HEK293T (cell line): ENCODE measurements at regions not wholly inside any gene's neighbourhood (a gene's known extent, or its start where the extent isn't known, plus 50 kb on each side); places are given as distances from the start of the nearest gene placed in this dataset.

Source experiments
- CTCF ChIA-PET: fragments of 350-600 bp; formaldehyde crosslinking; extraction: SDS; loops from one replicate; lab custom pipeline; 2021; ENCODE audit warnings: antibody characterized with exemption, inconsistent platforms; lab: Yijun Ruan, JAX
- POLR2A ChIA-PET: fragments of 350-600 bp; formaldehyde crosslinking; extraction: SDS; loops from one replicate; lab custom pipeline; 2020; ENCODE audit warnings: antibody characterized with exemption, inconsistent platforms; lab: Yijun Ruan, JAX
- DNase-seq: peaks from one replicate; pipeline ENCODE4 v3.0.0; 2012; ENCODE audit warnings: mixed read lengths; ENCODE audit errors: extremely low spot score
- ARNT ChIP-seq: fragments of 450-650 bp; IDR thresholded peaks from 2 replicates; pipeline ENCODE4 v1.6.1; 2017; ENCODE audit warnings: mild to moderate bottlenecking
- BHLHE40 ChIP-seq: fragments of 450-650 bp; IDR thresholded peaks from 2 replicates; pipeline ENCODE4 v1.6.1; 2016; ENCODE audit warnings: mild to moderate bottlenecking, moderate library complexity, borderline replicate concordance
- CTBP1 ChIP-seq: fragments of 450-650 bp; IDR thresholded peaks from 2 replicates; pipeline ENCODE4 v1.6.1; 2016; ENCODE audit warnings: borderline replicate concordance
- ELF4 ChIP-seq: fragments of 450-650 bp; IDR thresholded peaks from 2 replicates; pipeline ENCODE4 v1.6.1; 2017; ENCODE audit warnings: antibody characterized with exemption
- FOXA1 ChIP-seq: fragments of 450-650 bp; IDR thresholded peaks from 2 replicates; pipeline ENCODE4 v1.6.1; 2016; ENCODE audit warnings: mild to moderate bottlenecking
- FOXK2 ChIP-seq: fragments of 450-650 bp; IDR thresholded peaks from 2 replicates; pipeline ENCODE4 v1.6.1; 2016; ENCODE audit warnings: mild to moderate bottlenecking
- FOXM1 ChIP-seq: fragments of 450-650 bp; IDR thresholded peaks from 2 replicates; pipeline ENCODE4 v1.6.1; 2017; ENCODE audit warnings: mild to moderate bottlenecking, borderline replicate concordance
- HDGF ChIP-seq: fragments of 450-650 bp; IDR thresholded peaks from 2 replicates; pipeline ENCODE4 v1.6.1; 2017; ENCODE audit warnings: antibody characterized with exemption, borderline replicate concordance
- L3MBTL2 ChIP-seq: fragments of 450-650 bp; conservative IDR thresholded peaks from 2 replicates; pipeline ENCODE4 v1.6.1; 2016; ENCODE audit warnings: mild to moderate bottlenecking
- LEF1 ChIP-seq: fragments of 450-650 bp; IDR thresholded peaks from 2 replicates; pipeline ENCODE4 v1.6.1; 2017; ENCODE audit warnings: mild to moderate bottlenecking, borderline replicate concordance
- NFRKB ChIP-seq: fragments of 450-650 bp; IDR thresholded peaks from 2 replicates; pipeline ENCODE4 v1.6.1; 2016; ENCODE audit warnings: mild to moderate bottlenecking, moderate library complexity
- PKNOX1 ChIP-seq: fragments of 450-650 bp; IDR thresholded peaks from 2 replicates; pipeline ENCODE4 v1.6.1; 2016
- SP1 ChIP-seq: fragments of 450-650 bp; IDR thresholded peaks from 2 replicates; pipeline ENCODE4 v1.6.1; 2017
- SUZ12 ChIP-seq: fragments of 450-650 bp; IDR thresholded peaks from 2 replicates; pipeline ENCODE4 v1.6.1; 2016; ENCODE audit warnings: mild to moderate bottlenecking
- TARDBP ChIP-seq: fragments of 450-650 bp; IDR thresholded peaks from 2 replicates; pipeline ENCODE4 v1.6.1; 2016
- ZNF384 ChIP-seq: fragments of 450-650 bp; IDR thresholded peaks from 2 replicates; pipeline ENCODE4 v1.6.1; 2016

DNA sequence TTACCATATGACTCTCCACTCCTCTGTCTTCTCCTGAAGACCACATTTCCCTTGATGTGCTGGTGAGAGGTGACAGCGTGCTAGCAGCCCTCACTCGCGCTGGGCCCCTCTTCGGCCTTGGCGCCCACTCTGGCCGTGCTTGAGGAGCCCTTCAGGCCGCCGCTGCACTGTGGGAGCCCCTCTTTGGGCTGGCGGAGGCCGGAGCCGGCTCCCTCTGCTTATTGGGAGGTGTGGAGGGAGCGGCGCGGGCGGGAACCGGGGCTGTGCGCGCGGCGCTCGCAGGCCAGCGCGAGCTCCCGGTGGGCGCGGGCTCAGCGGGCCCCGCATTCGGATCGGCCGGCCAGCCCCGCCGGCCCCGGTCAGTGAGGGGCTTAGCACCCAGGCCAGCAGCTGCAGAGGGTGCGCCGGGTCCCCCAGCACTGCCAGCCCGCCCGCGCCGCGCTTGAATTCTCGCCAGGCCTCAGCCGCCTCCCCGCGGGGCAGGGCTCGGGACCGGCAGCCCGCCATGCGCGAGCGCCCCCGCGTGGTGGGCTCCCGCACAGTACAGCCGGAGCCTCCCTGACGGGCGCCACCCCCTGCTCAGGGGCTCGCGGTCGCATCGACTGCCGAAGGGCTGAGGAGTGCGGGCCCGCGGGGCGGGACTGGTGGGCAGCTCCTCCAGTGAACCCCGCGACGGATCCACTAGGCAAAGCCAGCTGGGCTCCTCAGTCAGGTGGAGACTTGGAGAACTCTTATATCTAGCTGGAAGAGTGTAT is 246.6 kb upstream of the REG3G start:
- TF ChIP-seq FOXK2, result no peak
- no peak for TF ChIP-seq PKNOX1
- no peak for TF ChIP-seq ZNF384
- TF ChIP-seq NFRKB, result no peak
- TF ChIP-seq BHLHE40, result no peak
- no peak for TF ChIP-seq SP1
- no peak for TF ChIP-seq L3MBTL2
- TF ChIP-seq CTBP1, result no peak
- TF ChIP-seq SUZ12, result no peak
- no peak for TF ChIP-seq ARNT
- TF ChIP-seq ELF4, result no peak
- no peak for TF ChIP-seq HDGF
- no peak for TF ChIP-seq TARDBP
- TF ChIP-seq FOXM1, result no peak
- no peak for TF ChIP-seq LEF1
- no peak for TF ChIP-seq FOXA1
- CTCF ChIA-PET, result interaction anchor here (0.7 kb wide), 1 partner anchor 106 kb away, joined by 3 read pairs; no protein-coding TSS in a partner anchor
- POLR2A ChIA-PET, result no interaction called here
- DNase-seq, result no peak

- no peak for DNase-seq
- ChIA-PET CTCF (interaction anchor here (0.7 kb wide), 1 partner anchor 107 kb away, joined by 3 read pairs; no protein-coding TSS in a partner anchor), POLR2A (no interaction called here)
- TF ChIP-seq CTBP1 (no peak), ZNF384 (no peak), BHLHE40 (no peak), PKNOX1 (no peak), L3MBTL2 (no peak), ELF4 (no peak), FOXK2 (no peak), FOXM1 (no peak), SUZ12 (no peak), SP1 (no peak), NFRKB (no peak), TARDBP (no peak), ARNT (no peak), FOXA1 (no peak), HDGF (no peak), LEF1 (no peak)
These were observed 245.7 kb upstream of the REG3G start for GRCh38 chr2:78779761-78780160.

GRCh38 chr2:78780256-78780655 is 245.2 kb upstream of the REG3G start:
- TF ChIP-seq TARDBP (no peak), FOXM1 (no peak), BHLHE40 (no peak), L3MBTL2 (no peak), ELF4 (no peak), CTBP1 (no peak), SP1 (no peak)
- DNase-seq, result no peak
- ChIA-PET POLR2A (no interaction called here), CTCF (interaction anchor here (0.5 kb wide), 1 partner anchor 18 kb away, joined by 3 read pairs; no protein-coding TSS in a partner anchor)

GRCh38 chr2:78780864-78781583 is 244.5 kb upstream of the REG3G start:
- TF ChIP-seq HDGF (no peak), L3MBTL2 (no peak), NFRKB (no peak), BHLHE40 (no peak), FOXK2 (no peak), ZNF384 (no peak), FOXM1 (no peak), CTBP1 (no peak), ARNT (no peak), ELF4 (no peak), LEF1 (no peak), SP1 (no peak)
- POLR2A ChIA-PET, result no interaction called here
- DNase-seq, result no peak
- CTCF ChIA-PET, result interaction anchor here (0.5 kb wide), 1 partner anchor 17 kb away, joined by 3 read pairs; no protein-coding TSS in a partner anchor

GRCh38 chr2:78782196-78782595 is 243.3 kb upstream of the REG3G start:
- CTCF ChIA-PET, result no interaction called here
- no peak for DNase-seq
- TF ChIP-seq PKNOX1, result no peak
- POLR2A ChIA-PET, result no interaction called here

- ChIA-PET CTCF (interaction anchor here (0.6 kb wide), 1 partner anchor 133 kb away, joined by 5 read pairs; no protein-coding TSS in a partner anchor), POLR2A (no interaction called here)
- no peak for DNase-seq
- no peak for TF ChIP-seq SUZ12
- no peak for TF ChIP-seq PKNOX1
- no peak for TF ChIP-seq HDGF
- TF ChIP-seq ZNF384, result no peak
- no peak for TF ChIP-seq LEF1
- TF ChIP-seq SP1, result no peak
- no peak for TF ChIP-seq BHLHE40
- no peak for TF ChIP-seq CTBP1
- no peak for TF ChIP-seq FOXK2
- TF ChIP-seq NFRKB, result no peak
- no peak for TF ChIP-seq L3MBTL2
These were observed 213.4 kb upstream of the REG3G start for GRCh38 chr2:78811955-78812610.
